Astrocyte of the hippocampus (primary cell): ENCODE measurements at regions not wholly inside any gene's neighbourhood (a gene's known extent, or its start where the extent isn't known, plus 50 kb on each side); places are given as distances from the start of the nearest gene placed in this dataset.
A peak's percentile ranks its signal among the peaks of the same experiment; 100 is the strongest.

Experiments
- DNase-seq: peaks from one replicate; pipeline ENCODE4 v3.0.0; 2011; ENCODE audit warnings: low read depth, low spot score

DNA sequence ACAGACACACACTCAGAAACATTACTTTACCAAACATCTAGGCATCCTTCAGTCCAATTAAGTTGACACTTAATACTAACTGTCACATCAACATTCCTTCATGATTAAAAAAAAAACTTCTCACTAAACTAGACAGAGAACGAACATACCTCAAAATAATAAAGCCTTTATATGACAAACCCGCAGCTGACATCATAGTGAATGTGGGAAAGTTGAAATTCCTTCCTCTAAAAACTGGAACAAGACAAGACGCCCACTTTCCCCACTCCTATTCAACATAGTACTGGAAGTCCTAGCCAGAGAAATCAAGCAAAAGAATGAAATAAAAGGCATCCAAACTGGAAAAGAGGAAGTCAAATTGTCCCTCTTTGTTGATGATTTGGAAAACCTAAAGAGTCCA, 96.9 kb upstream of the PPP1R9A start:
- DNase-seq, result peak; percentile 72

DNA sequence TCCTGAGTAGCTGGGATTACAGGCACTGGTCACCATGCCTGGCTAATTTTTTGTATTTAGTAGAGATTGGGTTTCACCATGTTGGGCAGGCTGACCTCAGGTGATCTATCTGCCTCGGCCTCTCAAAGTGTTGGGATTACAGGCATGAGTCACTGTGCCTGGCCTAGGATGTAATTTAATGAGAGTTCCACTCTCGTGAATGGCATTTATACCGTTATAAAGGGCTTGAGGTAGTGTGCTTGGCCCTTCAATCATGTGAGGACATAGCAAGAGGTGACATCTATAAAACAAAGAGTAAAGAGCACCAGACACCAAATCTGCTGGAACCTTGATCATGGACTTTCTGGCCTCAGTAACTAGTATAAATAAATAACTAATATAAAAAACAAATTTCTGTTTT, 93.5 kb upstream of the PPP1R9A start:
- no peak for DNase-seq

DNA sequence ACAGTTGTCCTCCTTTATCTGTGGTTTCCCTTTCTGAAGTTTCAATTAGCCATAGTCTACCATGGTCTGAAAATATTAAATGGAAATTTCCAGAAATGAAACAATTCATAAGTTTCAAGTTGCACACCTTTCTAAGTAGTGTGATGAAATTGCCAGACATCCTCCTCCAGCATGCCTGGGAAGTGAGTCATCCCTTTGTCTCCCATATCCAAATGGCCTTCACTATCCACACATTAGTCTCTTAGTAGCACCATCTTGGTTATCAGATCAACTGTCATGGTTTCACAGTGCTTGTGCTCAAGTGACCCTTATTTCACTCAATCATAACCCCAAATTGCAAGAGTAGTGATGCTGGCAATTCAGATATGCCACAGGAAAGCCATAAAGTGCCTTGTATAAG, 83.4 kb upstream of the PPP1R9A start:
- DNase-seq, result peak; percentile 33

DNA sequence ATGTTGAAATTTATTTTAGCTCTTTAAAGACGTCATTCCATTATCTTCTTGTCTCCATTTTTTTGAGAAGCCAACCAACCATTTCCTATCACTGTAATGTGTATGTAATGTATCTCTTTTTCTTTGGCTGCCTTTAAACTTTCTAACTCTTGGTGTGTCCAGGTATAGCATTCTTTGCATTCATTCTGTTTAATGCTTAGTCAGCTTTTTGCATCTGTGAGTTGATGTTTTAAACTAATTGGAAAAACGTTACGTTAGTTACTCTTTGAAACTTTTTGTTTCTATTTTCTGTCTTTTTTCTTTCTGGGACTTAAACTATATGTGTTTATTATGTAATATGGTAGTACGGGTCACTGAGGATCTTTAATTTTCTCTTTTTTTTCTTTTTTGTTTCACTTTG, 77.4 kb upstream of the PPP1R9A start:
- DNase-seq, result no peak

DNA sequence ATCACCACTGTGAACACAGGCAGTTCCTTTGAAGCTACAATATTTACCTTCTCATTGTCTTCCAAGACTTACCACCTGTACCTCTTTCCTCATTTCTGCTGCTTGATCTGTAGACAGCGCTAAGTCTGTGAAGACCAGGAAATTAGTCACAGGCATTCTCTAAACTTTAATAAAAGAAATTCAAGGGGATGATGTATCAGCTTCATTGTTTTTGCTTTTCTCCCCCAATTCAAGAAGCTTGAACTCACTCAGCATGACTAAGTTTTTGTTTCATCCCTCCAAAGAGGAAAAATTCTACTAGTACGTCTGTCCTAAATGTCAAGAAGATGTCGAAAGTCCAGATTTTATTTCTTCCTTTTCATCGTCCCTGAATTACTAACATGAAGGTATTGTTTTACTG, 75.3 kb upstream of the PPP1R9A start:
- no peak for DNase-seq

DNA sequence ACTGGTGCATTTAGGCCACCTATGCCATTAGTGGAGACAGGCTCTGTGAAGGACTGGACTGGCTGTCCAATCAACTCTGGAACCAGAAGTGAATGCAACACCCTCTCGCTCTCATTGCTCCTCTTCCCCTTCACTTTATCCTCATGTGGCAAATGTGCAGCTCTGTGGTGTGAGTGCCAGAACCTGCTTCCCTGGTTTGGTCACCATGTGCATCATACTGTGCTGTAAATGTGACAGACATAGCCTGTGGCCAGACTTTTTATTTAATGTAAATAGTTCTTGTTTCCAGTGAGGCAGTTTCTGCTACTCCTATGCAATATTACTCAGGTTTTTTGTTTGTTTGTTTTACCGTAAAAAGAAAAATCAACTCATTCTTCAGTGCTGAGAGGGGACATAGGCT, 73.0 kb upstream of the PPP1R9A start:
- no peak for DNase-seq

DNA sequence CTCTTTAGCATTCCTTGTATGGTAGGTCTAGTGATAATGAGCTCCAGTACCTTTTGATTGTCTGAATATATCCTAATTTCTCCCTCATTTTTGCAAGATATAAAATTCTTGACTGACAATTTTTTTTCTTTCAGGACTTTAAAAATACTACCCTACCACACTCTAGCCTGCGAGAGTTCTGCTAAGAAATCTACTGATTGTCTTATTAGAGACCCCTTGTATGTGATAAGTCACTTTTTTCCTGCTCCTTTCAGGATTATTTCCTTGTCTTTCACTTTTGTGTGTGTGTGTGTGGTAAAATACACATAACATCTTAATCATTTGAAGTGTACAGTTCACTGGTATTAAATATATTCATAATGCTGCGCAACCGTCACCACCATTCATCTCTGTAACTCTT, 68.7 kb upstream of the PPP1R9A start:
- DNase-seq, result peak; percentile 2

DNA sequence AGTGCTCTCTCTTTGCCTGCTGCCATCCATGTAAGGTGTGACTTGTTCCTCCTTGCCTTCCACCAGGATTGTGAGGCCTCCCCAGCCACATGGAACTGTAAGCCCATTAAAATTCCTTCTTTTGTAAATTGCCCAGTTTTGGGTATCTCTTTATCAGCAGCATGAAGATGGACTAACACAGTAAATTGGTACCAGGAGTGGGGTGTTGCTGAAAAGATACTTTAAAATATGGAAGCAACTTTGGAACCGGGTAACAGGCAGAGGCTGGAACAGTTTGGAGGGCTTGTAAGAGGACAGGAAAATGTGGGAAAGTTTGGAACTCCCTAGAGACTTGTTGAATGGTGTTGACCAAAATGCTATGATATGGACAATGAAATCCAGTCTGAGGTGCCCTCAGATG, 63.8 kb upstream of the PPP1R9A start:
- DNase-seq, result no peak

DNA sequence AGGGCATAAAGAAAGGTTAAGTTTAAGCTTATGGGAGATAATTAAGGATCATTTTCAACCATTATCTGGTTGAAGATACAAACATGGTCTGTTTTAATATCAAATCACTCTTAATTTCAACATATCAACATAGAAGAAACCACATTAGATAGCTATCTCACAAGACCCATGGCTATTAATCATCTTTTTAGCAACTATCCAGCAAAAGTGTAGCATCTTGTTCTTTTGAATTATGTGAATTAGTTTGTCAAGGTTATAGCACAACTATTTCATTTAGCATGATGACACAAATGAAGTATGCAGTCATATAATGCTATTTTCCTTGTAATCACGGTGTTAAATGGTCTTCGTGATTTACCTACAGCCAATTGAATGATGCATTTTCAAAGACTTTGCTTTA, 58.9 kb upstream of the PPP1R9A start:
- no peak for DNase-seq

DNA sequence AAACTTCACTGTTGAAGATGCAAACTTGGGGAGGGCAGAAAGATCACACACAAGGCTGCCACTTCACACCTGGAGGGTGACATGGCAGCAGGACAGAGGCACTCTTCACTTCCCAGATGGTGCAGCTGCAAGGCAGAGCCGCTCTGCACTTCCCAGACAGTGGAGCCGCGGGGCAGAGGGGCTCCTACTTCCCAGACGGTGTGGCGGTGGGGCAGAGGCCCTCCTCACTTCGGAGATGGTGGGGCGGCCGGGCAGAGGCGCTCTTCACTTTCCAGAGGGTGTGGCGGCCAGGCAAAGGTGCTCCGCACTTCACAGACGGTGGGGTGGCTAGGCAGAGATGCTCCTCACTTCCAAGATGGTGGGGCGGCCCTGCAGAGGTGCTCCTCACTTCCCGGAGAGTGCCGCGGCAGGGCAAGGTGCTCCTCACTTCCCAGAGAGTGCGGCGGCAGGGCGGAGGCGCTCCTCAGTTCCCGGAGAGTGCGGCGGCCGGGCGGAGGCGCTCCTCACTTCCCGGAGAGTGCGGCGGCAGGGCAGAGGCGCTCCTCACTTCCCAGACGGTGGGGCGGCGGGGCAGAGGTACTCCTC, 58.3 kb upstream of the PPP1R9A start:
- no peak for DNase-seq

DNA sequence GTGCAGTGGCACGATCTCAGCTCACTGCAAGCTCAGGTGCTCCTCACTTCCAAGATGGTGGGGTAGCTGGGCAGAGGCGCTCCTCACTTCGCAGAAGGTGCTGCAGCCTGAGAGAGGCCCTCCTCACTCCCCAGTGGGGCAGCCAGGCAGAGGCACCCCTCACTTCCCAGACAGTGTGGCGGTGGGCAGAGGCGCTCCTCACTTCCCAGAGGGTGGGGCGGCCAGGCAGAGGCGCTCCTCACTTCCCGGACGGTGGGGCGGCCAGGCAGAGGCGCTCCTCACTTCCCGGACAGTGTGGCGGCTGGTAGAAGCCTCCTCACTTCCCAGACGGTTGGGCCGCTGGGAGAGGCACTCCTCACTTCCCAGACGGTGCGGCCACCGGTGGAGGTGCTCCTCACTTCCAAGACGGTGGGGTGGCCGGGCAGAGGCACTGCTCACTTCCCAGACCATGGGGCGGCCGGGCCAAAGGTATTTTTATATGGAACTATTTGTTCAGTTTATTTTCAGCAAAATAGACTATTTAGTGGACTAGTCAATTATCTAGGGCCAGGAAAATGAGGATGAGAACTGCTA, 57.7 kb upstream of the PPP1R9A start:
- no peak for DNase-seq

DNA sequence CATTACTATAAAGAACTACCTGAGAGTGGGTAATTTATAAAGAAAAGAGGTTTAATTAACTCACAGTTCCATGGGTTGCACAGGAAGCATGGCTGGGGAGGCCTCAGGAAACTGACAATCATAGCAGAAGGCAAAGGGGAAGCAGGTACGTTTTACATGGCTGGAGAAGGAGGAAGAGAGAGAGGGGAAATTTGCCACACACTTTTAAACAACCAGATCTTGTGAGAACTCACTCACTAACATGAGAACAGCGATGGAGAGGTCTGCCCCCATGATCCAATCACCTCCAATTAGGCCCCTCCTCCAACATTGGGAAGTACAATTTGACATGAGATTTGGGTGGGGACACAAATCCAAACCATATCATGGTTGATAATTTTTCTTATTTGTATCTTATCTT, 51.8 kb upstream of the PPP1R9A start:
- DNase-seq, result no peak

DNA sequence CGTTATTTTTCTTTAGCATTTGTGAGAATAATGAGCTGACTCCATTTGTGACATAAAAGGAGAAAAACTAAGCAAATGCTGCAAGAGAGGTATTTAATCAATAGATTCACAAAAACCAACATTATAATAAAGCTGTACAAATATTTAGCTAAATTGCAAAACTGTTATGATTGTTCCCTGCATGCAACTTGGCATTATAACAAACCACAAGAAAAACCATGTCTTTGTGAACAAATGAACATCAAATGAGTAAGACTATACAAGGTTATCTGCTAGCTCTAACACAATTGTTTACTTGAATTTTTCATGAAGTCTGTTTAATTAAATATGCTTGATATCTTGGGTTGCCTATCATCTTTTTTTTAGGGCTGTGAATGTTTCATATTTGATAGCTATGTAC, 50.8 kb upstream of the PPP1R9A start:
- DNase-seq, result peak; percentile 7
